Ovary (tissue), 3 donors: ENCODE measurements at regions not wholly inside any gene's neighbourhood (a gene's known extent, or its start where the extent isn't known, plus 50 kb on each side); places are given as distances from the start of the nearest gene placed in this dataset.

Experiments
- EP300 ChIP-seq: sonication (generic); formaldehyde crosslinking; IDR thresholded peaks from one replicate; pipeline ENCODE4 v1.6.1; 2017; ENCODE audit warnings: antibody characterized with exemption
- POLR2A ChIP-seq: fragments of 450-650 bp; IDR thresholded peaks from one replicate; pipeline ENCODE4 v1.6.1; 2017; ENCODE audit warnings: antibody characterized with exemption, mild to moderate bottlenecking, moderate library complexity
- TF ChIP-seq, protein P1 (sequence below), 3 donors: fragments of 450-650 bp in 2 of 3; fragments of 200-600 bp in 1 of 3; IDR thresholded peaks; one replicate each; pipeline versions ENCODE4 v1.5.1 to v1.8.0; 2016 to 2022; ENCODE audit warnings: antibody characterized with exemption in 3 of 3, mild to moderate bottlenecking in 1 of 3
- donor health status: DM: no; HTN: no; CAD: no.

DNA sequence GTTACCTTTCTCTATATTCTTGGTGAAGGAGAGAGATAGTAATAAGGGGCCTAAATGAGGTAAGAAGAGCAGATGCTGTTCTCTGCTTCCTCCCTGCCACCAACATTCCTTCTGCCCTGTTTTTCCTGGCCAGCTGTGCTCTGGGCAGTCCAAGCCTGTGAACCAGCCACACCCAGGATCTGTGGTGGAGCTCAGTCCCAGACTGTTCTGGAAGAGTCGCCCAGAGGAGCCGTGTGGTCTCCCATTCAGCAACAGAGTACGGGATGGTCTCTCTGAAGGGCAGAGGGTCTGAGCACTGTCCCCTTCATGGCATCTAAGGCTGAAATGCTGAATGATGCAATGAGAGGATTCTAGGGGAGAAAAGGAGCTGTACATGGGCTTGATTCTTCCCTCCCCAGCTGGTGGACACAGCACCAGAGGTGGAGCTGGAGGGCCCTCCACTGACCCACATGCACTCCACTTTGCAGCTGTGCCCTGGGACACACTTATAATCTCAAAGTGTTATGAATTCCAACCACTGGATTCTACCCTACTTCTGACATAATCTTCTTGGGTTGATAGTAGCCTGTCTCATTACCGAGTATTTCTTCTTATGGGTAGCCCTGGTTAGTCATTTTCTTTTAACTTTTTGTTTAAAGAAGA lies 70.8 kb upstream of the RPS23 start:
- TF ChIP-seq, protein P1, sequence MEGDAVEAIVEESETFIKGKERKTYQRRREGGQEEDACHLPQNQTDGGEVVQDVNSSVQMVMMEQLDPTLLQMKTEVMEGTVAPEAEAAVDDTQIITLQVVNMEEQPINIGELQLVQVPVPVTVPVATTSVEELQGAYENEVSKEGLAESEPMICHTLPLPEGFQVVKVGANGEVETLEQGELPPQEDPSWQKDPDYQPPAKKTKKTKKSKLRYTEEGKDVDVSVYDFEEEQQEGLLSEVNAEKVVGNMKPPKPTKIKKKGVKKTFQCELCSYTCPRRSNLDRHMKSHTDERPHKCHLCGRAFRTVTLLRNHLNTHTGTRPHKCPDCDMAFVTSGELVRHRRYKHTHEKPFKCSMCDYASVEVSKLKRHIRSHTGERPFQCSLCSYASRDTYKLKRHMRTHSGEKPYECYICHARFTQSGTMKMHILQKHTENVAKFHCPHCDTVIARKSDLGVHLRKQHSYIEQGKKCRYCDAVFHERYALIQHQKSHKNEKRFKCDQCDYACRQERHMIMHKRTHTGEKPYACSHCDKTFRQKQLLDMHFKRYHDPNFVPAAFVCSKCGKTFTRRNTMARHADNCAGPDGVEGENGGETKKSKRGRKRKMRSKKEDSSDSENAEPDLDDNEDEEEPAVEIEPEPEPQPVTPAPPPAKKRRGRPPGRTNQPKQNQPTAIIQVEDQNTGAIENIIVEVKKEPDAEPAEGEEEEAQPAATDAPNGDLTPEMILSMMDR (IDR thresholded peaks at IDR 0.05) = no peak
- TF ChIP-seq POLR2A (no peak), EP300 (no peak)
